MM.1S (cell line): ENCODE measurements at regions not wholly inside any gene's neighbourhood (a gene's known extent, or its start where the extent isn't known, plus 50 kb on each side); places are given as distances from the start of the nearest gene placed in this dataset.

Source experiments
- DNase-seq: peaks from one replicate; pipeline ENCODE4 v3.0.0-alpha.2; 2015
- H2AFZ ChIP-seq: fragments of 300-600 bp; sonication (generic); 2 replicates; pipeline ENCODE4 v1.6.0; 2016; ENCODE audit warnings: antibody characterized with exemption, low read length
- H3F3A ChIP-seq: fragments of 300-600 bp; sonication (generic); 2 replicates; pipeline ENCODE4 v1.6.1; 2016; ENCODE audit warnings: mild to moderate bottlenecking, antibody characterized with exemption, low read length, moderate library complexity, mixed read lengths; ENCODE audit not compliant: insufficient read depth
- H3K27ac ChIP-seq: fragments of 300-600 bp; sonication (generic); 2 replicates; pipeline ENCODE4 v1.5.1; 2016; ENCODE audit warnings: mild to moderate bottlenecking, low read length
- H3K27me3 ChIP-seq: fragments of 300-600 bp; sonication (generic); replicated peaks from 2 replicates; pipeline ENCODE4 v1.6.0; 2016; ENCODE audit warnings: low read length; ENCODE audit not compliant: insufficient read depth
- H3K36me3 ChIP-seq: fragments of 300-600 bp; sonication (generic); replicated peaks from 2 replicates; pipeline ENCODE4 v1.6.1; 2016; ENCODE audit warnings: mild to moderate bottlenecking, low read length, mixed read lengths; ENCODE audit not compliant: insufficient read depth
- H3K4me1 ChIP-seq: fragments of 300-600 bp; sonication (generic); 2 replicates; pipeline ENCODE4 v1.6.1; 2016; ENCODE audit warnings: low read length, mixed read lengths
- H3K4me2 ChIP-seq: fragments of 300-600 bp; sonication (generic); 2 replicates; pipeline ENCODE4 v1.6.0; 2016; ENCODE audit warnings: low read depth, low read length
- H3K4me3 ChIP-seq: fragments of 300-600 bp; sonication (generic); 2 replicates; pipeline ENCODE4 v1.5.1; 2016; ENCODE audit warnings: low read length, mixed read lengths
- H3K79me2 ChIP-seq: fragments of 300-600 bp; sonication (generic); 2 replicates; pipeline ENCODE4 v1.6.1; 2016; ENCODE audit warnings: mixed run types, low read length, mixed read lengths
- H3K9ac ChIP-seq: fragments of 300-600 bp; sonication (generic); 2 replicates; pipeline ENCODE4 v1.6.1; 2016; ENCODE audit warnings: low read length, mixed read lengths
- H3K9me2 ChIP-seq: fragments of 300-600 bp; sonication (generic); replicated peaks from 2 replicates; pipeline ENCODE4 v1.6.1; 2016; ENCODE audit warnings: mild to moderate bottlenecking, low read length, mixed read lengths; ENCODE audit not compliant: insufficient read depth
- H3K9me3 ChIP-seq: fragments of 300-600 bp; sonication (generic); replicated peaks from 2 replicates; pipeline ENCODE4 v1.6.1; 2016; ENCODE audit warnings: mild to moderate bottlenecking, low read length, mixed read lengths; ENCODE audit not compliant: insufficient read depth
- H4K20me1 ChIP-seq: fragments of 300-600 bp; sonication (generic); 2 replicates; pipeline ENCODE4 v1.6.1; 2016; ENCODE audit warnings: mild to moderate bottlenecking, low read length, moderate library complexity, mixed read lengths; ENCODE audit not compliant: insufficient read depth
- CTCF ChIP-seq: fragments of 300-600 bp; sonication (generic); IDR thresholded peaks from 2 replicates; pipeline ENCODE4 v1.5.1; 2016; ENCODE audit warnings: antibody characterized with exemption, low read length, mixed read lengths
- EZH2 ChIP-seq: fragments of 300-600 bp; sonication (generic); optimal IDR thresholded peaks from 2 replicates; pipeline ENCODE3; 2017; ENCODE audit warnings: low read depth, mild to moderate bottlenecking, antibody characterized with exemption, low read length, mixed read lengths
- EZH2phosphoT487 ChIP-seq: fragments of 300-600 bp; sonication (generic); IDR thresholded peaks from 2 replicates; pipeline ENCODE4 v1.6.1; 2018; ENCODE audit warnings: antibody characterized with exemption, low read length

GRCh38 chr1:56167596-56167995 is 411.8 kb downstream of the PLPP3 start:
- Histone ChIP-seq H3K27me3 (no peaks in the 10 kb centered on the region), H3K9me2 (no peaks in the 10 kb centered on the region), H4K20me1 (no peaks in the 10 kb centered on the region), H2AFZ (no peak overlapping the region), H3K4me2 (no peak overlapping the region), H3K9ac (no peak overlapping the region), H3K4me3 (no peak overlapping the region), H3F3A (no peaks in the 10 kb centered on the region), H3K27ac (no peak overlapping the region), H3K79me2 (no peaks in the 10 kb centered on the region), H3K9me3 (no peaks in the 10 kb centered on the region), H3K4me1 (no peaks in the 10 kb centered on the region), H3K36me3 (no peaks in the 10 kb centered on the region)
- no peak for TF ChIP-seq CTCF
- TF ChIP-seq EZH2phosphoT487: no peak
- TF ChIP-seq EZH2: no peak
- DNase-seq: no peak

GRCh38 chr1:56160773-56161315 is 418.5 kb downstream of the PLPP3 start:
- Histone ChIP-seq H2AFZ (no peak overlapping the region), H3K4me2 (no peak overlapping the region), H3K9me2 (no peaks in the 10 kb centered on the region), H3K9me3 (no peaks in the 10 kb centered on the region), H3K4me3 (no peak overlapping the region), H3K4me1 (no peaks in the 10 kb centered on the region), H3K9ac (no peak overlapping the region), H3F3A (no peaks in the 10 kb centered on the region), H4K20me1 (no peaks in the 10 kb centered on the region), H3K27ac (no peak overlapping the region), H3K27me3 (no peaks in the 10 kb centered on the region), H3K36me3 (no peaks in the 10 kb centered on the region), H3K79me2 (no peaks in the 10 kb centered on the region)
- DNase-seq: no peak
- TF ChIP-seq EZH2 (no peak), CTCF (no peak), EZH2phosphoT487 (no peak)

- Histone ChIP-seq H3K27me3 (no peaks in the 10 kb centered on the region), H3K27ac (no peak overlapping the region)
These were observed 422.1 kb downstream of the PLPP3 start for GRCh38 chr1:56156971-56157876.

More at GRCh38 chr1:56156971-56157876, 422.1 kb downstream of the PLPP3 start:
- H3K79me2 ChIP-seq: no peaks in the 10 kb centered on the region
- no peaks in the 10 kb centered on the region for H3K9me3 ChIP-seq
- TF ChIP-seq EZH2 (no peak), CTCF (no peak), EZH2phosphoT487 (no peak)
- no peak overlapping the region for H3K4me3 ChIP-seq
- DNase-seq: no peak
- no peak overlapping the region for H2AFZ ChIP-seq
- no peak overlapping the region for H3K4me2 ChIP-seq
- H3K36me3 ChIP-seq: no peaks in the 10 kb centered on the region
- H3K9me2 ChIP-seq: no peaks in the 10 kb centered on the region
- no peaks in the 10 kb centered on the region for H4K20me1 ChIP-seq
- no peaks in the 10 kb centered on the region for H3K4me1 ChIP-seq
- no peaks in the 10 kb centered on the region for H3F3A ChIP-seq
- H3K9ac ChIP-seq: no peak overlapping the region
